ENCODE measurements at regions not wholly inside any gene's neighbourhood (a gene's known extent, or its start where the extent isn't known, plus 50 kb on each side); places are given as distances from the start of the nearest gene placed in this dataset.

GRCh38 chr2:78162202-78162601 is 640.0 kb upstream of the LRRTM4 start (continued):
- TF ChIP-seq KAT2B (IDR thresholded peaks at IDR 0.05; ENCODE audit: borderline replicate concordance, low read depth, low read length) (peak; percentile 50; the same call in 1 of the 2 replicates), ZNF329 (CRISPR knock-in tag; IDR thresholded peaks at IDR 0.05; ENCODE audit: low read depth) (no peak), ZNF816 (CRISPR knock-in tag; IDR thresholded peaks at IDR 0.05; ENCODE audit: borderline replicate concordance) (no peak), KLF16 (CRISPR knock-in tag; IDR thresholded peaks at IDR 0.05) (peak in 1 of 2 experiments; percentile 69; a peak in 1 of 4 replicates), ATM (IDR thresholded peaks at IDR 0.05; ENCODE audit: borderline replicate concordance) (no peak), NFRKB (IDR thresholded peaks at IDR 0.05) (no peak), MNT (IDR thresholded peaks at IDR 0.05) (no peak), SP140L (CRISPR knock-in tag; IDR thresholded peaks at IDR 0.05; ENCODE audit: borderline replicate concordance) (no peak), ZNF407 (CRISPR knock-in tag; IDR thresholded peaks at IDR 0.05; ENCODE audit: not compliant biosample characterization) (no peak), ZBTB34 (CRISPR knock-in tag; IDR thresholded peaks at IDR 0.05) (no peak; the same call in 1 of the 2 replicates), ZNF281 (CRISPR knock-in tag; IDR thresholded peaks at IDR 0.05; ENCODE audit: borderline replicate concordance) (0 out of 2 replicates have a peak, but pooled peaks have one; percentile 18), ZNF709 (CRISPR knock-in tag; IDR thresholded peaks at IDR 0.05) (no peak), ZNF775 (CRISPR knock-in tag; IDR thresholded peaks at IDR 0.05; ENCODE audit: borderline replicate concordance) (no peak), ZFP90 (CRISPR knock-in tag; IDR thresholded peaks at IDR 0.05; ENCODE audit: borderline replicate concordance) (no peak), ZNF570 (CRISPR knock-in tag; IDR thresholded peaks at IDR 0.05; ENCODE audit: borderline replicate concordance) (no peak), MAFF (IDR thresholded peaks at IDR 0.05; ENCODE audit: low read depth, low read length) (no peak), ZNF567 (CRISPR knock-in tag; IDR thresholded peaks at IDR 0.05; ENCODE audit: borderline replicate concordance) (no peak)

Measured in HepG2 (cell line).